K562 (cell line): ENCODE measurements at regions not wholly inside any gene's neighbourhood (a gene's known extent, or its start where the extent isn't known, plus 50 kb on each side); places are given as distances from the start of the nearest gene placed in this dataset.

ENCODE experiments used
- ATAC-seq: fragments of 200-7000 bp; cut with Tn5 transposase; 3 replicates; pipeline ENCODE4 v1.9.1; 2020; ENCODE audit warnings: moderate library complexity
- BruUV-seq: library from RNA; stranded (reverse); fragments of 400-500 nt; replicated peaks from 2 replicates; lab custom pipeline; 2021; lab: Mats Ljungman, UMichigan
- CTCF ChIA-PET: fragments of 300-600 bp; formaldehyde crosslinking; extraction: SDS; loops from one replicate; lab custom pipeline; 2021; ENCODE audit warnings: low intra/inter-chr PET ratio; lab: Yijun Ruan, JAX
- POLR2A ChIA-PET: fragments of 300-600, 350-650 bp; sonication (Branson Sonifier 250); formaldehyde crosslinking; extraction: SDS; loops from one replicate; lab custom pipeline; 2021; ENCODE audit warnings: antibody characterized with exemption, inconsistent platforms; lab: Yijun Ruan, JAX
- DNase-seq, 4 experiments: peaks; one replicate each; pipeline versions ENCODE4 v3.0.0 to v3.0.0-alpha.2; 2011 to 2018; ENCODE audit warnings: low spot score in 3 of 4, mixed read lengths in 3 of 4; ENCODE audit errors: extremely low read depth in 1 of 4
- FAIRE-seq: peaks from 2 replicates; lab custom pipeline; 2011; peaks lifted over from hg19 to GRCh38; lab: Jason Lieb, UNC
- H2AFZ ChIP-seq: 2 replicates; pipeline ENCODE4 v1.6.0; 2011; ENCODE audit warnings: low read depth, low read length, control low read depth, inconsistent platforms
- H3K27ac ChIP-seq: fragments of 200-600 bp; 3 replicates; pipeline ENCODE4 v1.8.0; 2011; ENCODE audit warnings: low read depth, mild to moderate bottlenecking, control low read depth, inconsistent platforms, low read length, moderate library complexity, mixed read lengths; ENCODE audit errors: extremely low read depth
- H3K27me3 ChIP-seq, 2 experiments: fragments of 300-600 bp in 1 of 2; 2 replicates in 1 of 2; 3 replicates in 1 of 2; pipeline versions ENCODE4 v1.6.0 to v1.8.0; 2011; ENCODE audit warnings: inconsistent platforms in 2 of 2, low read length in 2 of 2, mild to moderate bottlenecking in 1 of 2, mixed read lengths in 1 of 2, moderate library complexity in 1 of 2; ENCODE audit not compliant: control insufficient read depth in 2 of 2, insufficient read depth in 2 of 2
- H3K36me3 ChIP-seq: fragments of 300-600 bp; 3 replicates; pipeline ENCODE4 v1.8.0; 2011; ENCODE audit warnings: mild to moderate bottlenecking, low read length, inconsistent platforms; ENCODE audit not compliant: control insufficient read depth, insufficient read depth
- H3K4me1 ChIP-seq, 2 experiments: fragments of 200-600 bp in 1 of 2; replicated peaks in 1 of 2; 2 replicates in 1 of 2; 3 replicates in 1 of 2; pipeline versions ENCODE4 v1.5.1 to v1.8.0; 2011; ENCODE audit warnings: inconsistent platforms in 2 of 2, low read length in 2 of 2, mild to moderate bottlenecking in 1 of 2, mixed read lengths in 1 of 2, moderate library complexity in 1 of 2; ENCODE audit not compliant: control insufficient read depth in 2 of 2, insufficient read depth in 2 of 2
- H3K4me2 ChIP-seq: 2 replicates; pipeline ENCODE4 v1.6.1; 2011; ENCODE audit warnings: low read length, control low read depth, inconsistent platforms, mixed read lengths; ENCODE audit not compliant: insufficient read depth
- H3K4me3 ChIP-seq: fragments of 200-600 bp; sonication (generic), shearing (Covaris generic); 2 replicates; pipeline ENCODE4 v1.5.1; 2016; ENCODE audit warnings: control low read depth, inconsistent platforms
- H3K79me2 ChIP-seq: fragments of 200-600 bp; 3 replicates; pipeline ENCODE4 v1.8.0; 2011; ENCODE audit warnings: low read length, inconsistent platforms; ENCODE audit not compliant: control insufficient read depth, insufficient read depth
- H3K9ac ChIP-seq, 2 experiments: 2 replicates each; pipeline versions ENCODE4 v1.6.0 to v1.6.1; 2011; ENCODE audit warnings: low read depth in 2 of 2, low read length in 2 of 2, control low read depth in 1 of 2, inconsistent platforms in 1 of 2, mild to moderate bottlenecking in 1 of 2, mixed read lengths in 1 of 2; ENCODE audit not compliant: insufficient read depth in 1 of 2
- H3K9me1 ChIP-seq: one replicate; pipeline ENCODE4 v1.6.0; 2011; ENCODE audit warnings: inconsistent platforms, mild to moderate bottlenecking, low read length, moderate library complexity; ENCODE audit not compliant: control insufficient read depth, insufficient read depth
- H3K9me3 ChIP-seq: replicated peaks from 2 replicates; pipeline ENCODE4 v1.5.1; 2011; ENCODE audit warnings: low read depth, low read length, inconsistent platforms; ENCODE audit not compliant: control insufficient read depth, insufficient read depth
- H4K20me1 ChIP-seq: replicated peaks from 2 replicates; pipeline ENCODE4 v1.6.1; 2011; ENCODE audit warnings: low read length, inconsistent platforms, mixed read lengths; ENCODE audit not compliant: control insufficient read depth, insufficient read depth
- ARHGAP35 ChIP-seq: fragments of 450-650 bp; IDR thresholded peaks from 2 replicates; pipeline ENCODE4 v1.6.1; 2018; ENCODE audit not compliant: partially characterized antibody
- MEF2A ChIP-seq: IDR thresholded peaks from 2 replicates; pipeline ENCODE4 v1.6.1; 2011; ENCODE audit warnings: low read depth, mild to moderate bottlenecking, low read length, moderate library complexity; ENCODE audit not compliant: control insufficient read depth
- MEF2D ChIP-seq: conservative IDR thresholded peaks from 2 replicates; pipeline ENCODE4 v1.6.1; 2016; ENCODE audit warnings: low read depth, missing genetic modification characterization, missing compliant biosample characterization
- MTF1 ChIP-seq: fragments of 250-450 bp; sonication (Bioruptor Pico); IDR thresholded peaks from 2 replicates; pipeline ENCODE4 v1.9.0; 2021; ENCODE audit warnings: moderate library complexity, mild to moderate bottlenecking, inconsistent platforms, borderline replicate concordance
- PREB ChIP-seq: sonication (generic); formaldehyde crosslinking; IDR thresholded peaks from 2 replicates; pipeline ENCODE4 v1.8.1; 2023; ENCODE audit warnings: mild to moderate bottlenecking, missing genetic modification reagents
- RNF2 ChIP-seq: sonication (generic); IDR thresholded peaks from 2 replicates; pipeline ENCODE4 v1.6.1; 2016
- ZNF124 ChIP-seq: sonication (generic); formaldehyde crosslinking; IDR thresholded peaks from 2 replicates; pipeline ENCODE4 v1.8.1; 2022; ENCODE audit warnings: missing genetic modification reagents
- WGBS: fragments of 100-300 bp; shearing (Covaris generic); methylation state at CpG from one replicate; pipeline ENCODE4 v1.1.6; 2016; ENCODE audit warnings: low coverage, mixed read lengths; ENCODE audit not compliant: insufficient coverage; ENCODE audit errors: missing lambda C conversion rate; 5-methylcytosine and 5-hydroxymethylcytosine counted together
- in situ Hi-C: fragments of 300-500 bp; cut with MboI; formaldehyde crosslinking; loops from 4 replicates; pipeline ENCODE4 v1.15.0; 2018; ENCODE audit warnings: inconsistent platforms, mixed read lengths
- intact Hi-C: fragments of 100-400 bp; cut with micrococcal nuclease; formaldehyde crosslinking; loops from 2 replicates; pipeline ENCODE4 v1.14.2; 2022

- WGBS = 36% methylated on average over 3 of the region's 3 CpGs
- Histone ChIP-seq H3K4me3 (no peak overlapping the region), H3K27ac (no peak overlapping the region), H3K4me2 (no peak overlapping the region), H2AFZ (peak overlapping the region; percentile 30; the same call in 1 of the 2 replicates), H4K20me1 (no peaks in the 10 kb centered on the region), H3K27me3 (no peaks in the 10 kb centered on the region), H3K79me2 (no peaks in the 10 kb centered on the region), H3K4me1 (no peaks in the 10 kb centered on the region), H3K9ac (no peak overlapping the region), H3K9me1 (no peaks in the 10 kb centered on the region), H3K9me3 (no peaks in the 10 kb centered on the region), H3K36me3 (no peaks in the 10 kb centered on the region)
- TF ChIP-seq ZNF124 (no peak), PREB (CRISPR knock-in tag) (no peak), MEF2A (no peak), RNF2 (no peak), MTF1 (CRISPR knock-in tag) (no peak), MEF2D (tag) (no peak), ARHGAP35 (no peak)
- ChIA-PET CTCF (no interaction called here), POLR2A (interaction anchor here (1.0 kb wide), 1 partner anchor 61 kb away, joined by 3 read pairs; no protein-coding TSS in a partner anchor)
- ATAC-seq = no peak
- DNase-seq = no peak
- no peak for FAIRE-seq
- no TSS peak for BruUV-seq
- intact Hi-C loops = loop anchor here (10.0 kb wide), 1 partner anchor 847 kb away; no protein-coding TSS in a partner anchor
- in situ Hi-C loops = no loop called here
These were observed 295.4 kb upstream of the SPRED2 start for GRCh38 chr2:65727816-65728215.
